Naive thymus-derived CD4-positive, alpha-beta T cell (primary cell): ENCODE measurements at regions not wholly inside any gene's neighbourhood (a gene's known extent, or its start where the extent isn't known, plus 50 kb on each side); places are given as distances from the start of the nearest gene placed in this dataset.
A peak's percentile ranks its signal among the peaks of the same experiment; 100 is the strongest.
"Not testable (repeated sequence)": the region's sequence is repeated elsewhere in the genome, so short reads cannot be mapped to it uniquely, and the experiment has no call there.

Source experiments
- ATAC-seq: fragments of 150-1000 bp; cut with Tn5 transposase; 2 replicates; pipeline ENCODE4 v1.10.0; 2021; ENCODE audit warnings: mild to moderate bottlenecking, moderate library complexity
- CTCF ChIA-PET: fragments of 350-600 bp; sonication (Branson Sonifier 250); formaldehyde crosslinking; loops from one replicate; lab custom pipeline; 2021; ENCODE audit warnings: antibody characterized with exemption; lab: Charles Lee
- POLR2A ChIA-PET: fragments of 350-600 bp; sonication (Branson Sonifier 250); formaldehyde crosslinking; loops from one replicate; lab custom pipeline; 2021; ENCODE audit warnings: antibody characterized with exemption, inconsistent platforms; lab: Charles Lee
- DNase-seq, 9 donors: peaks; one replicate each; pipeline versions ENCODE4 v3.0.0 to v3.0.0-alpha.2; 2020 to 2022; ENCODE audit warnings: mixed read lengths in 1 of 9
- H3K27ac ChIP-seq: one replicate; pipeline ENCODE4 v1.7.0; 2013; ENCODE audit warnings: mild to moderate bottlenecking, low read depth, low read length, moderate library complexity
- H3K27me3 ChIP-seq, 2 donors: one replicate each; pipeline ENCODE4 v1.7.0; 2013; ENCODE audit warnings: low read length in 2 of 2, mild to moderate bottlenecking in 2 of 2, moderate library complexity in 2 of 2; ENCODE audit not compliant: control insufficient read depth in 2 of 2, insufficient read depth in 2 of 2
- H3K36me3 ChIP-seq, 3 experiments: 1 replicate in 2 of 3; 2 replicates in 1 of 3; pipeline ENCODE4 v1.7.0; 2013; ENCODE audit warnings: low read length in 3 of 3, mild to moderate bottlenecking in 3 of 3, moderate library complexity in 1 of 3; ENCODE audit not compliant: insufficient read depth in 3 of 3, control insufficient read depth in 2 of 3
- H3K4me1 ChIP-seq, 2 donors: one replicate each; pipeline ENCODE4 v1.7.0; 2013; ENCODE audit warnings: low read length in 2 of 2, mild to moderate bottlenecking in 2 of 2, moderate library complexity in 1 of 2; ENCODE audit not compliant: control insufficient read depth in 2 of 2, insufficient read depth in 2 of 2
- H3K4me3 ChIP-seq: 2 replicates; pipeline ENCODE4 v1.7.0; 2013; ENCODE audit warnings: mild to moderate bottlenecking, low read length
- H3K9me3 ChIP-seq, 3 experiments: 1 replicate in 2 of 3; 2 replicates in 1 of 3; pipeline ENCODE4 v1.7.0; 2013; ENCODE audit warnings: low read length in 3 of 3; ENCODE audit not compliant: control insufficient read depth in 2 of 3
- H3K27ac Mint-ChIP-seq, 9 donors: one replicate each; pipeline ENCODE4 v1.8.0; 2020 to 2022; ENCODE audit warnings: mixed read lengths in 9 of 9, mild to moderate bottlenecking in 8 of 9, moderate library complexity in 5 of 9, inconsistent platforms in 2 of 9
- H3K27me3 Mint-ChIP-seq, 5 donors: one replicate each; pipeline ENCODE4 v1.8.0; 2021 to 2022; ENCODE audit warnings: mixed read lengths in 5 of 5, mild to moderate bottlenecking in 1 of 5
- H3K36me3 Mint-ChIP-seq, 5 donors: one replicate each; pipeline ENCODE4 v1.8.0; 2020 to 2022; ENCODE audit warnings: mixed read lengths in 5 of 5, mild to moderate bottlenecking in 3 of 5, inconsistent platforms in 1 of 5
- H3K4me1 Mint-ChIP-seq, 7 donors: one replicate each; pipeline ENCODE4 v1.8.0; 2020 to 2022; ENCODE audit warnings: mixed read lengths in 7 of 7, mild to moderate bottlenecking in 3 of 7, inconsistent platforms in 1 of 7
- H3K4me3 Mint-ChIP-seq, 10 donors: one replicate each; pipeline ENCODE4 v1.8.0; 2020 to 2022; ENCODE audit warnings: mild to moderate bottlenecking in 10 of 10, mixed read lengths in 10 of 10, moderate library complexity in 6 of 10, inconsistent platforms in 2 of 10
- H3K9me3 Mint-ChIP-seq, 11 donors: one replicate each; pipeline ENCODE4 v1.8.0; 2020 to 2022; ENCODE audit warnings: mixed read lengths in 11 of 11, mild to moderate bottlenecking in 4 of 11, inconsistent platforms in 1 of 11, moderate library complexity in 1 of 11
- intact Hi-C, 2 donors: fragments of 100-400 bp; cut with micrococcal nuclease; formaldehyde crosslinking; loops; one replicate each; pipeline ENCODE4 v1.15.1; 2023

- H3K36me3 Mint-ChIP-seq: no peaks in the 10 kb centered on the region
- no peaks in the 10 kb centered on the region for H3K4me1 Mint-ChIP-seq
- no peak overlapping the region for H3K4me3 ChIP-seq
- H3K27ac ChIP-seq: no peak overlapping the region
- no peak for DNase-seq
- no peaks in the 10 kb centered on the region for H3K9me3 ChIP-seq
- H3K27ac Mint-ChIP-seq: no peak overlapping the region
- intact Hi-C loops: no loop called here
- POLR2A ChIA-PET: no interaction called here
- H3K27me3 ChIP-seq: no peaks in the 10 kb centered on the region
- H3K27me3 Mint-ChIP-seq: peaks cover 0 to 19% (median 5%) of the 10 kb centered on the region in 5 donors
- no peak overlapping the region for H3K4me3 Mint-ChIP-seq
- peaks cover 0 to 2% (median 0%) of the 10 kb centered on the region in 11 donors for H3K9me3 Mint-ChIP-seq
- ATAC-seq: no peak
- H3K36me3 ChIP-seq: no peaks in the 10 kb centered on the region
- CTCF ChIA-PET: no interaction called here
- no peaks in the 10 kb centered on the region for H3K4me1 ChIP-seq
These were observed 345.7 kb upstream of the PCSK5 start for GRCh38 chr9:75544815-75545214.

- Mint-ChIP-seq H3K4me3 (no peak overlapping the region), H3K27ac (no peak overlapping the region), H3K4me1 (no peaks in the 10 kb centered on the region), H3K36me3 (no peaks in the 10 kb centered on the region), H3K27me3 (peaks cover 0 to 19% (median 5%) of the 10 kb centered on the region in 5 donors), H3K9me3 (peaks cover 0 to 2% (median 0%) of the 10 kb centered on the region in 11 donors)
- Histone ChIP-seq H3K36me3 (no peaks in the 10 kb centered on the region), H3K4me1 (no peaks in the 10 kb centered on the region), H3K27me3 (no peaks in the 10 kb centered on the region), H3K27ac (no peak overlapping the region), H3K9me3 (no peaks in the 10 kb centered on the region), H3K4me3 (no peak overlapping the region)
- ChIA-PET POLR2A (no interaction called here), CTCF (no interaction called here)
- ATAC-seq: no peak
- intact Hi-C loops: no loop called here
- DNase-seq: no peak
These were observed 345.2 kb upstream of the PCSK5 start for GRCh38 chr9:75545287-75545686.

DNA sequence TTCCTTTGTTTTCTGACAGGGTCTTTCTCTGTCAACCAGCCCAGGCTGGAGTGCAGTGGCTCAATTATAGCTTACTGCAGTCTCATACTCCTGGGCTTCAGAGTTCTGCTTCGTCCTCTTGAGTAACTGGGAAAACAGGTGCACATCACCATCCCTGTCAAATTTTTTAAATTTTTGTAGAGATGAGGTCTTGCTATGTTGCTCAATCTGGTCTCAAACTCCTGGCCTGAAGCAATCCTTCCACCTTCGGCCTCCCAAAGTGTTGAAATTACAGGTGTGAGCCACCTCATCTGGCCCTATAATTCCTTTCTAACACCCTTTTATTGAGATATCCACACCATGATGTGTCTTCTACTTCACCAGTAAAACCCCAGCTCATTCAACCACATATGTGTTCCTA lies 341.6 kb upstream of the PCSK5 start:
- no peaks in the 10 kb centered on the region for H3K4me1 Mint-ChIP-seq
- intact Hi-C loops: no loop called here
- DNase-seq (no peak), ATAC-seq (no peak)
- H3K9me3 Mint-ChIP-seq: peaks cover 0 to 2% (median 0%) of the 10 kb centered on the region in 11 donors
- Histone ChIP-seq H3K9me3 (no peaks in the 10 kb centered on the region), H3K27me3 (no peaks in the 10 kb centered on the region), H3K27ac (no peak overlapping the region), H3K36me3 (no peaks in the 10 kb centered on the region), H3K4me3 (no peak overlapping the region), H3K4me1 (no peaks in the 10 kb centered on the region)
- H3K4me3 Mint-ChIP-seq: no peak overlapping the region
- H3K36me3 Mint-ChIP-seq: no peaks in the 10 kb centered on the region
- H3K27ac Mint-ChIP-seq: no peak overlapping the region
- ChIA-PET CTCF (interaction anchor here (0.6 kb wide), 1 partner anchor 44 kb away, joined by 6 read pairs; no protein-coding TSS in a partner anchor), POLR2A (no interaction called here)
- peaks cover 0 to 29% (median 5%) of the 10 kb centered on the region in 5 donors for H3K27me3 Mint-ChIP-seq

DNA sequence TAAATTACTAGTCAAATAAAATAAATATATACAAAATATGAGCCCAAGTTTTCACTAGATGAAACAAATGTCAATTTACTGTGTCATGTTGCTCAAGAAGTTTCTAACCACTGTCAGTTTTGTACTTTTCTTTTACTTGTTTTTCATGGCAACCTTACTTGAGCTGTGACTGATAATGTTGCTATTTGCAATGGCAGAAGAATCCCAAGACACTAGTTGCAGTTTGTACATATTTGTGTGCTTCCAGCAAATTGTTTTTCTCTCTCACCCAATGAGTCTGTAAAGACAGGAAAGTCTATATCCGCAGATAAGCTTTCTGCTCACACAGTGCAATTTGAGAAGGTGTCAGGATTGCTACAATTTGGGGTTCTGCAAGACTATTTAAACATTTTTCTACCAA lies 338.6 kb upstream of the PCSK5 start:
- intact Hi-C loops: no loop called here
- Histone ChIP-seq H3K9me3 (no peaks in the 10 kb centered on the region), H3K4me3 (no peak overlapping the region), H3K36me3 (no peaks in the 10 kb centered on the region), H3K4me1 (no peaks in the 10 kb centered on the region), H3K27ac (no peak overlapping the region), H3K27me3 (no peaks in the 10 kb centered on the region)
- Mint-ChIP-seq H3K27me3 (peaks cover 0 to 26% (median 5%) of the 10 kb centered on the region in 5 donors), H3K4me3 (no peak overlapping the region), H3K4me1 (no peaks in the 10 kb centered on the region), H3K9me3 (peaks cover 0 to 5% (median 0%) of the 10 kb centered on the region in 11 donors), H3K36me3 (no peaks in the 10 kb centered on the region), H3K27ac (no peak overlapping the region)
- no peak for ATAC-seq
- CTCF ChIA-PET: no interaction called here
- POLR2A ChIA-PET: no interaction called here
- DNase-seq: no peak

DNA sequence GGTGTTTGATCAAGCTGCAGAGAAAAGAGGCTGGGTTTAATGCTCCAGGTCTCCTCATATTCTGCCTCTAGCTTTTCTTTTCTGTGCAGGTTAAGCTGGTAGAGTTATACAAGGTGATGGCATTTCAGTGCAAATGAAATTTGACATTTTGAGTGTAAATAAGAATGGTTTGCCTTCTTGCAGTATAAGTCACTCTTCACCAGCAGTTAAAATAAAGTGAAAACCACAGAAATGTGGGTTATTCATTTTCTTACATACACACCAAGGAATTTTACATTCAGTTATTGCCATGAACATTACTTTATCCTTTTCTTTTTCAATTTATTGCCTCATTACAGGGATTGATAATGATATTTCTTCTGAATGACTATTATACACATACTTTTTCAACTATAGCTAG lies 337.5 kb upstream of the PCSK5 start:
- Histone ChIP-seq H3K4me1 (no peaks in the 10 kb centered on the region), H3K9me3 (no peaks in the 10 kb centered on the region), H3K27me3 (no peaks in the 10 kb centered on the region), H3K4me3 (no peak overlapping the region), H3K36me3 (no peaks in the 10 kb centered on the region), H3K27ac (no peak overlapping the region)
- ChIA-PET POLR2A (no interaction called here), CTCF (no interaction called here)
- peaks cover 0 to 19% (median 5%) of the 10 kb centered on the region in 5 donors for H3K27me3 Mint-ChIP-seq
- intact Hi-C loops: no loop called here
- no peaks in the 10 kb centered on the region for H3K36me3 Mint-ChIP-seq
- no peak for ATAC-seq
- no peaks in the 10 kb centered on the region for H3K4me1 Mint-ChIP-seq
- no peak overlapping the region for H3K27ac Mint-ChIP-seq
- peaks cover 0 to 8% (median 0%) of the 10 kb centered on the region in 11 donors for H3K9me3 Mint-ChIP-seq
- no peak overlapping the region for H3K4me3 Mint-ChIP-seq
- no peak for DNase-seq

DNA sequence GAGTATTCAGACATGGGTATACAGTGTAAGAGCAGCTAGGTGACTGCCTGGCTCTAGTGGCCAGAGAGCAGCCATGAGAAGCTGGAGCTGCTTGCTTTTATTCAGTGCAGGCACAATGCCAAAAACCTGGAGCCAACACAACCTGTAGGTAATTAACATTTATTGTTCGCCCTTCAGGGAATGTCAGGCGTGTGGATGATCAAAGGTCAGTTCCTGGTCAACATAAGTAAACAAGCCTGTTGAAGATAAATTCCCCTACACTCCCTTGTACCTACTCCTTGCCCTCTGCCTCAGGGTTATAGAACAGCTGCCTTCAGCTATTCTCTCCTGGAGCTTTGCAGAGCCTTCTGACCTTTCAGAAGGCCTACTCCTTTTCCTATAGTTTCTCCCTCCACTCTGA lies 323.7 kb upstream of the PCSK5 start:
- DNase-seq, CTCF ChIA-PET, H3K4me1 ChIP-seq, H3K4me3 ChIP-seq, POLR2A ChIA-PET, H3K9me3 ChIP-seq, ATAC-seq, H3K36me3 ChIP-seq, H3K27ac ChIP-seq, H3K27me3 ChIP-seq, H3K36me3 Mint-ChIP-seq, H3K4me1 Mint-ChIP-seq, H3K4me3 Mint-ChIP-seq, intact Hi-C loops: not testable (repeated sequence)
- peaks cover 0 to 47% (median 20%) of the 10 kb centered on the region in 5 donors for H3K27me3 Mint-ChIP-seq
- peaks cover 0 to 15% (median 10%) of the 10 kb centered on the region in 11 donors for H3K9me3 Mint-ChIP-seq
- H3K27ac Mint-ChIP-seq: peak overlapping the region in 1 of 9 donors; percentile 20

GRCh38 chr9:75570538-75570937 lies 319.9 kb upstream of the PCSK5 start:
- ChIA-PET POLR2A (no interaction called here), CTCF (no interaction called here)
- H3K36me3 ChIP-seq: no peaks in the 10 kb centered on the region
- DNase-seq (no peak), ATAC-seq (no peak)
- Mint-ChIP-seq H3K9me3 (peaks cover 0 to 15% (median 6%) of the 10 kb centered on the region in 11 donors), H3K4me1 (no peaks in the 10 kb centered on the region), H3K27ac (no peak overlapping the region), H3K36me3 (no peaks in the 10 kb centered on the region), H3K4me3 (no peak overlapping the region), H3K27me3 (peaks cover 0 to 39% (median 16%) of the 10 kb centered on the region in 5 donors)
- H3K4me1 ChIP-seq: no peaks in the 10 kb centered on the region
- intact Hi-C loops: no loop called here
- no peak overlapping the region for H3K27ac ChIP-seq
- H3K9me3 ChIP-seq: no peaks in the 10 kb centered on the region
- H3K27me3 ChIP-seq: no peaks in the 10 kb centered on the region
- no peak overlapping the region for H3K4me3 ChIP-seq
